GM12875 (cell line): ENCODE measurements at regions not wholly inside any gene's neighbourhood (a gene's known extent, or its start where the extent isn't known, plus 50 kb on each side); places are given as distances from the start of the nearest gene placed in this dataset.

Source experiments
- H3K4me3 ChIP-seq: one replicate; pipeline ENCODE4 v1.5.1; 2011; ENCODE audit warnings: low read depth, low read length, control low read depth
- TF ChIP-seq, protein P1 (sequence below): IDR thresholded peaks from 2 replicates; pipeline ENCODE4 v1.5.1; 2011; ENCODE audit warnings: low read depth, mild to moderate bottlenecking, control low read depth, inconsistent platforms, low read length, moderate library complexity, borderline replicate concordance; ENCODE audit not compliant: insufficient read depth

- H3K4me3 ChIP-seq: no peak overlapping the region
- TF ChIP-seq, protein P1, sequence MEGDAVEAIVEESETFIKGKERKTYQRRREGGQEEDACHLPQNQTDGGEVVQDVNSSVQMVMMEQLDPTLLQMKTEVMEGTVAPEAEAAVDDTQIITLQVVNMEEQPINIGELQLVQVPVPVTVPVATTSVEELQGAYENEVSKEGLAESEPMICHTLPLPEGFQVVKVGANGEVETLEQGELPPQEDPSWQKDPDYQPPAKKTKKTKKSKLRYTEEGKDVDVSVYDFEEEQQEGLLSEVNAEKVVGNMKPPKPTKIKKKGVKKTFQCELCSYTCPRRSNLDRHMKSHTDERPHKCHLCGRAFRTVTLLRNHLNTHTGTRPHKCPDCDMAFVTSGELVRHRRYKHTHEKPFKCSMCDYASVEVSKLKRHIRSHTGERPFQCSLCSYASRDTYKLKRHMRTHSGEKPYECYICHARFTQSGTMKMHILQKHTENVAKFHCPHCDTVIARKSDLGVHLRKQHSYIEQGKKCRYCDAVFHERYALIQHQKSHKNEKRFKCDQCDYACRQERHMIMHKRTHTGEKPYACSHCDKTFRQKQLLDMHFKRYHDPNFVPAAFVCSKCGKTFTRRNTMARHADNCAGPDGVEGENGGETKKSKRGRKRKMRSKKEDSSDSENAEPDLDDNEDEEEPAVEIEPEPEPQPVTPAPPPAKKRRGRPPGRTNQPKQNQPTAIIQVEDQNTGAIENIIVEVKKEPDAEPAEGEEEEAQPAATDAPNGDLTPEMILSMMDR: no peak
Measured at GRCh38 chr1:148357037-148357436, 126.1 kb downstream of the PPIAL4G start.

DNA sequence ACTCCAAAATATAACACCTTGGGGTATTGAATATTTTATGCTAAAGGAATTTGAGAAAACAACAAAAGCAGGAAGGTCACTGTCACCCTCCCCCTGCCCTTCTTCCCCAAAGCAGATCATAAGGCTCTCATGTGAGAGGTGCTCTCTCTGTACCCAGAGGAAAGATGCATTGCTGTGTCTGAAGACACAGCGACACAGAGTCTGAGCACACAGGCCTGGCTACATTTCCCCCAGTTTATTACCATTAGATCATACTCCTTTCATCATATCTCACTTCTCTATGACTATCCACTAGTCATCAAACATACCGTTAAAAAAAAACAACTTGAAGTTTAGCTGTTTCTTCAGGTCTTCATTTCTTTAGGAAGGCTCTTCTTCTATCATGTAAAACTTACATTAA, 127.1 kb downstream of the PPIAL4G start:
- TF ChIP-seq, protein P1: no peak
- H3K4me3 ChIP-seq: no peak overlapping the region

GRCh38 chr1:148354913-148355308, 128.2 kb downstream of the PPIAL4G start:
- H3K4me3 ChIP-seq: no peak overlapping the region
- TF ChIP-seq, protein P1: no peak

- TF ChIP-seq, protein P1: no peak
- no peak overlapping the region for H3K4me3 ChIP-seq
Measured at GRCh38 chr1:148354284-148354912, 128.7 kb downstream of the PPIAL4G start.

DNA sequence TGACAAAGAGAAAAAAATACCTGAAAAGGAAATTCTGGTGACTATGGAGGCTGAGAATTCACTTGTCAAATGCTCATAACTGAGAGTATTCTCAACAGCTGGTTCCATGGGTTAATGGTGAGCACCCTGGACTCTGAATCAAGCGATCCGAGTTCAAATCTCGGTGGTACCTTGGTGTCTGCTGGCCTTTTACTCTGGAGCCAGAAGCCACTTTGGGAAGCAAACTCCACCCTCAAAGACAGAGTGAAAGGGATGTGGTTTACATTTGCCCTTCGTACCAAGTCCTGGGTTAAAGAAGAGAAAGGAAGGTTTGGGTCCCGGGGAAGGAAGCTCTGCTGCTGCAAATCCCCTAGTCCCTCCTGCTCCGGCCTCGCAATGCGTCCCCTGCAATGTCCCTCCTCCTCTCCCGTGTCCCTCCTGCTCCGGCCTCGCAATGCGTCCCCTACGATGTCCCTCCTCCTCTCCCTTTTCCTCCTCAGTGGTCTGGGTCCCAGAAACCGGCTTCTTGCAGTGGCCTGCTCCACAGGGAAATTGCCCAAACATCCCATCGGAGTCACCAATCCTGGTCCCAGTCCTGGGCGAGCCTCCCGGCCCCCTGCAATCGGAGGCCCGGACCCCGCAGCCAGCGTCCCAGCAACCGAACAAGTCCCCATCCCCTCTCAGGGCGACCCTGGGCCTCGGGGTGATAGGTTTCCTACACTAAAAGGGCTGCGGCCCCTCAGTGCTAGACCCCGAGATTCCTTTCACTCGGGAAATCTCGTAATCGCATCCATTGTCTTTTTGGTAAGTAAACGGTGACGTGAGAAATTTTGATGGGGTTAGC, 129.4 kb downstream of the PPIAL4G start:
- TF ChIP-seq, protein P1: no peak
- H3K4me3 ChIP-seq: no peak overlapping the region

- H3K4me3 ChIP-seq: no peak overlapping the region
- TF ChIP-seq, protein P1: no peak
Measured at GRCh38 chr1:148352470-148353053, 130.5 kb downstream of the PPIAL4G start.

- H3K4me3 ChIP-seq: no peak overlapping the region
- TF ChIP-seq, protein P1: no peak
Measured at GRCh38 chr1:148347781-148348180, 135.3 kb downstream of the PPIAL4G start.
